Activated B cell treated with CpG ODN at 0.5 μM for 24 hours (primary cell): ENCODE measurements at regions not wholly inside any gene's neighbourhood (a gene's known extent, or its start where the extent isn't known, plus 50 kb on each side); places are given as distances from the start of the nearest gene placed in this dataset.
"Not testable (repeated sequence)": the region's sequence is repeated elsewhere in the genome, so short reads cannot be mapped to it uniquely, and the experiment has no call there.

Experiments
- ATAC-seq: fragments of 200-7000 bp; cut with Tn5 transposase; one replicate; pipeline ENCODE4 v1.10.0; 2021; ENCODE audit warnings: low read depth, mild to moderate bottlenecking, moderate library complexity
- CTCF ChIA-PET: fragments of 350-600 bp; sonication (Branson Sonifier 250); formaldehyde crosslinking; loops from one replicate; lab custom pipeline; 2021; ENCODE audit warnings: antibody characterized with exemption; lab: Charles Lee
- POLR2A ChIA-PET: fragments of 350-600 bp; sonication (Branson Sonifier 250); formaldehyde crosslinking; loops from one replicate; lab custom pipeline; 2021; ENCODE audit warnings: antibody characterized with exemption; lab: Charles Lee
- DNase-seq: peaks from one replicate; pipeline ENCODE4 v3.0.0; 2022
- H3K27ac Mint-ChIP-seq: one replicate; pipeline ENCODE4 v1.8.0; 2020; ENCODE audit warnings: mixed read lengths
- H3K27me3 Mint-ChIP-seq: one replicate; pipeline ENCODE4 v1.8.0; 2021; ENCODE audit warnings: mixed read lengths
- H3K36me3 Mint-ChIP-seq: one replicate; pipeline ENCODE4 v1.8.0; 2021; ENCODE audit warnings: low read depth, mixed read lengths
- H3K4me1 Mint-ChIP-seq: one replicate; pipeline ENCODE4 v1.8.0; 2021; ENCODE audit warnings: mixed read lengths
- H3K4me3 Mint-ChIP-seq: one replicate; pipeline ENCODE4 v1.8.0; 2020; ENCODE audit warnings: mild to moderate bottlenecking, mixed read lengths
- H3K9me3 Mint-ChIP-seq: one replicate; pipeline ENCODE4 v1.8.0; 2020; ENCODE audit warnings: mixed read lengths
- intact Hi-C: fragments of 100-400 bp; cut with micrococcal nuclease; formaldehyde crosslinking; loops from one replicate; pipeline ENCODE4 v1.15.1; 2024
- TF ChIP-seq, protein P1 (sequence below): fragments of 200-600 bp; IDR thresholded peaks from one replicate; pipeline ENCODE4 v1.8.0; 2022; ENCODE audit warnings: antibody characterized with exemption, mild to moderate bottlenecking

DNA sequence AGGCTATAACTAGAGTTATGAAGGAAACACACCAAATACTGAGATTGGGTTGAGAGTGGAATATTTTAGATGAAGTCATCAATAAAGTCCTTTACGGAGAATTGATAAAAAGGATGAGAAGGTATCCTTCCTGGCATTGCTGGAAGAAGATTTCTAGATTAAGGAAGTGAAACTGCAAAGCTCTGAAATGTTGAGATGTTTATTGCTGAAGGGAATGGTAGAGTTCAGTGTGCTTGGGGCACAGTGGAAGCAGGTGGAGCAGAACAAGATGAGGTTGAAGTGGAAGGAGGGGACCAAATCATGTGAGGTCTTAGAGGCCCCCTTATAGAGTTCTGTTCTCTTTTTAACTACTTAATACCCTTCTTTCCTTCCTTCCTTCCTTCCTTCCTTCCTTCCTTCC, 848.5 kb downstream of the RAB28 start:
- TF ChIP-seq, protein P1, sequence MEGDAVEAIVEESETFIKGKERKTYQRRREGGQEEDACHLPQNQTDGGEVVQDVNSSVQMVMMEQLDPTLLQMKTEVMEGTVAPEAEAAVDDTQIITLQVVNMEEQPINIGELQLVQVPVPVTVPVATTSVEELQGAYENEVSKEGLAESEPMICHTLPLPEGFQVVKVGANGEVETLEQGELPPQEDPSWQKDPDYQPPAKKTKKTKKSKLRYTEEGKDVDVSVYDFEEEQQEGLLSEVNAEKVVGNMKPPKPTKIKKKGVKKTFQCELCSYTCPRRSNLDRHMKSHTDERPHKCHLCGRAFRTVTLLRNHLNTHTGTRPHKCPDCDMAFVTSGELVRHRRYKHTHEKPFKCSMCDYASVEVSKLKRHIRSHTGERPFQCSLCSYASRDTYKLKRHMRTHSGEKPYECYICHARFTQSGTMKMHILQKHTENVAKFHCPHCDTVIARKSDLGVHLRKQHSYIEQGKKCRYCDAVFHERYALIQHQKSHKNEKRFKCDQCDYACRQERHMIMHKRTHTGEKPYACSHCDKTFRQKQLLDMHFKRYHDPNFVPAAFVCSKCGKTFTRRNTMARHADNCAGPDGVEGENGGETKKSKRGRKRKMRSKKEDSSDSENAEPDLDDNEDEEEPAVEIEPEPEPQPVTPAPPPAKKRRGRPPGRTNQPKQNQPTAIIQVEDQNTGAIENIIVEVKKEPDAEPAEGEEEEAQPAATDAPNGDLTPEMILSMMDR, result no peak
- H3K27me3 Mint-ChIP-seq, result peaks cover 4% of the 10 kb centered on the region
- no peak overlapping the region for H3K27ac Mint-ChIP-seq
- no peaks in the 10 kb centered on the region for H3K36me3 Mint-ChIP-seq
- no peak overlapping the region for H3K4me3 Mint-ChIP-seq
- H3K4me1 Mint-ChIP-seq, result no peaks in the 10 kb centered on the region
- intact Hi-C loops, result no loop called here
- POLR2A ChIA-PET, result no interaction called here
- ATAC-seq, result no peak
- H3K9me3 Mint-ChIP-seq, result peaks cover 4% of the 10 kb centered on the region
- no peak for DNase-seq
- CTCF ChIA-PET, result no interaction called here

DNA sequence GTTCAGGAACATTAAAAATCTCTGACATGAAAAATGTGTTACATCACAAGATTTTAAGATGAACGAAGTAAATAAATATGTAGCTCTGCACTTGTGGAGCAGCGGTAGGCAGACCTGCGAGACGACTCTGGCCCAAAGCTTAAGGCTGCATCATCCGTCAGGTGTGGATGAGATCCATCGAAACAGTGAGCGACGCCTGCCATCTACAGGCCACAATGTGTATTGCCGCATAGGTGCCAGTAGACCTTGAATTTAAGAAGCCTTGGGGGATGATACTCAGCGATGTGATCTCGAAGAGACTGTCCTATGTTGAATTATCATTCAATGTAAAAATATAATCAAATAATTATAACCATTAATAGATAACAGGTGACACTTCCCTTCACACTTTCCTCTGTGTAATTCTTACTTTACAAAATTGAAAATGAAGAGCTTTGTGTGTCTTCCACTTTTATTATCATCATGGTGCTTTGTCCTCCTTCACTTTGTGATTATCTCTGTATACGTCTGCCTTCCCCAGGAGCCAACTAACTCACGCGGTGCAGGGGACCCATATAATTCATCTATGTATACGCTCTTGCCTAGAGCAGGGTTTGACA, 851.0 kb downstream of the RAB28 start:
- peak; percentile 82 for ATAC-seq
- POLR2A ChIA-PET, result no interaction called here
- Mint-ChIP-seq H3K27me3 (peaks cover 4% of the 10 kb centered on the region), H3K4me3 (no peak overlapping the region), H3K9me3 (peaks cover 4% of the 10 kb centered on the region), H3K27ac (no peak overlapping the region), H3K36me3 (no peaks in the 10 kb centered on the region), H3K4me1 (no peaks in the 10 kb centered on the region)
- peak; percentile 51 for DNase-seq
- CTCF ChIA-PET, result interaction anchor here (0.6 to 1.3 kb wide), 4 partner anchors 9 to 1218 kb away, joined by 3 to 4 read pairs (median 3); no protein-coding TSS in a partner anchor
- intact Hi-C loops, result loop anchor here (1.0 to 2.0 kb wide), 3 partner anchors 866 to 1206 kb away; no protein-coding TSS in a partner anchor
- TF ChIP-seq, protein P1, result peak; percentile 17

DNA sequence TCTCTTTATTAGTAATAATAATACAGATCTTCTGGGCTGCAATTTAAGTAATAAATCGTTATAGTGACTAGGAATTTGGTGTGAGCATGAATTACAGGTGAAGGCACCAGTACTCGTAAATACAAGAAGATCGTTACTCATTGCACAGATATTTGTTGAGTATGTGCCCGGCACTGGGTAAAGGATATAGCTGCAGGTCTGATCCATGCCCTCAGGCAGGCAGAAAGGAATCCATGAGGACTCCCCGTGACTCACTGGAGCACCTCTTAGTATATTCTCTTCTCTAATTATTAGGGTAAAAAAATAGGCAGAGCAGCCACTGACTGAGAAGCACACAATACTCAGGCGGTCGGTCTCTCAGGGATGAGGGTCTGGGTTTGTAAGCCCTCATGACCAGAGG, 868.3 kb downstream of the RAB28 start:
- intact Hi-C loops, result no loop called here
- H3K9me3 Mint-ChIP-seq, result no peaks in the 10 kb centered on the region
- H3K36me3 Mint-ChIP-seq, result no peaks in the 10 kb centered on the region
- POLR2A ChIA-PET, result no interaction called here
- no peak overlapping the region for H3K27ac Mint-ChIP-seq
- no peaks in the 10 kb centered on the region for H3K4me1 Mint-ChIP-seq
- no peak for DNase-seq
- TF ChIP-seq, protein P1, result no peak
- no peaks in the 10 kb centered on the region for H3K27me3 Mint-ChIP-seq
- no peak overlapping the region for H3K4me3 Mint-ChIP-seq
- no peak for ATAC-seq
- CTCF ChIA-PET, result interaction anchor here (0.9 kb wide), 1 partner anchor 17 kb away, joined by 3 read pairs; no protein-coding TSS in a partner anchor

DNA sequence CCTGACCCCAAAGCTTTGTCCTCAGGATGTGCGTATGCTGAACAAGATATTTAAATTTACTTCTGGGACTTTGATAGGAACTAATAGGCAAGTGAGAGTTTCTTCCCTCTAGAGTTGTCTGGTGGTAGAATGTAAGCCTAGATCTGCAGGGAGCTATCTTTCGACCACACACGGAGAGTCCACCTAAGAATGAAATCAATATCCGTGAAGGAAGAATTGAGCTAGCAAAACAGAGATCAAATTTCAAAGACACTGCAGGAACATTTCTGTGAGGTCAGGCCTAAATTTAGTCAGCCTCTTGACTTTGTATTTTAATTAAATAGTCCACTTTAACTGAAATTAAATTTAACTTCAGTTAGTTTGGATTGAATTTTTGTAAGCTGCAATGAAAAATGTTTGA, 871.3 kb downstream of the RAB28 start:
- TF ChIP-seq, protein P1, result no peak
- Mint-ChIP-seq H3K36me3 (no peaks in the 10 kb centered on the region), H3K9me3 (no peaks in the 10 kb centered on the region), H3K27me3 (no peaks in the 10 kb centered on the region), H3K27ac (no peak overlapping the region), H3K4me3 (no peak overlapping the region), H3K4me1 (no peaks in the 10 kb centered on the region)
- CTCF ChIA-PET, result no interaction called here
- intact Hi-C loops, result no loop called here
- POLR2A ChIA-PET, result no interaction called here
- ATAC-seq (no peak), DNase-seq (no peak)

DNA sequence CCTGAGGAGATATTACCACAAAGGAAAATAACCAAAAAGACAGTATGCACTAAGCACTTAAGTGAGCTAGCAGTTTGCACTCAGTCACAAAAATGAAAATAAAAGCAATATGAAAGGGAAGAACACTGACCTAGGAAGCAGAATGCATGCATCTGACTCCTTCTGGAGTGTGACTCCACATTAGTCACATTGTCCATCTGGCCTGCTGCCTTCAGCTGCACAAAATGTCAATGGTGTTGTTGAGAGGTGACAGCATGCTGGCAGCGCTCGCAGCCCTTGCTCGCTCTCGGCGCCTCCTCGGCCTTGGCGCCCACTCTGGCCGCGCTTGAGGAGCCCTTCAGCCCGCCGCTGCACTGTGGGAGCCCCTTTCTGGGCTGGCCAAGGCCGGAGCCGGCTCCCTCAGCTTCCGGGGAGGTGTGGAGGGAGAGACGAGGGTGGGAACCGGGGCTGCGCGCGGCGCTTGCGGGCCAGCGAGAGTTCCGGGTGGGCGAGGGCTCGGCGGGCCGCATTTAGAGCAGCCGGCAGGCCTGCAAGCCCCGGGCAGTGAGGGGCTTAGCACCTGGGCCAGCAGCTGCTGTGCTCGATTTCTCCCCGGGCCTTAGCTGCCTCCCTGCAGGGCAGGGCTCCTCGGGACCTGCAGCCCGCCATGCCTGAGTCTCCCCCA, 874.8 kb downstream of the RAB28 start:
- H3K36me3 Mint-ChIP-seq, ATAC-seq, H3K27me3 Mint-ChIP-seq, CTCF ChIA-PET, POLR2A ChIA-PET, intact Hi-C loops, H3K27ac Mint-ChIP-seq, H3K9me3 Mint-ChIP-seq, DNase-seq, H3K4me1 Mint-ChIP-seq, H3K4me3 Mint-ChIP-seq: not testable (repeated sequence)
